Dermis blood vessel endothelial cell (primary cell): ENCODE measurements at regions not wholly inside any gene's neighbourhood (a gene's known extent, or its start where the extent isn't known, plus 50 kb on each side); places are given as distances from the start of the nearest gene placed in this dataset.

ENCODE experiments used
- DNase-seq: peaks from one replicate; pipeline ENCODE4 v3.0.0; 2010

DNA sequence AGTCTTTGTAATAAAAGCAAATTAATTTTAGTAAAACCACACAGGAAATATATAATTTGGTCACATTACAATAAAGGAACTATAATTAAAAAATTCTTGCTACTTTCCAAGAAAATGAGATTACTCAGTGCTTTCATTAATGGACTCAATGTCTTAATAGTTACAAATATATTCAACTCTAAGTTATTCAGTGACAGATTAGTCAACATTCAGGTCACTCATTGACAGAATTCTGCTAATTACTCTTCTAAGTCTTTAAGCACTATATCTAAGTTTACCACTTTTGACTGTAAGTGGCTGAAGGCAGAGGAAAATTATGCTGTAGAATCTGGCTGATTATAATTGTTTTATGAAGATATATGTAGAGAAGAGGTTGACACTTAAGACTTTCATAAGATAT lies 1365.0 kb downstream of the EFNB2 start:
- DNase-seq: no peak

DNA sequence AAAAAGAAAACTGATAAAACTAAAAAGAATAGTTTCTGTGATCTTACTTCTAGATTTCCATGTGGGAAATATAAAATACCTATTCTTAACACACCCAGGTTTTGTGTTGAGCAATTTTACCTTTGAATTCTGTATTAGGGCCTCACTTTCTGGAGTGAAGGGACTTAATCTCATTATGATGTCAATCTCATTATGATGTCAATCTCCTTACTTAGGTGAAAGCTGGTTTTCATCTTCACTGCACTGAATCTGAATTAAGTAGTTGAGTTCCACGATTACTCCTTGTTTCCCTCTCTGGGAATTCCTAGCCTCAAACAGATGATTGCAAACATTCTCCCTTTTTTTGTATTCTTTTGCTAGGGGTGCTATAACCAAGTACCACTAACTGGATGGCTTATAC lies 1367.2 kb downstream of the EFNB2 start:
- no peak for DNase-seq

DNA sequence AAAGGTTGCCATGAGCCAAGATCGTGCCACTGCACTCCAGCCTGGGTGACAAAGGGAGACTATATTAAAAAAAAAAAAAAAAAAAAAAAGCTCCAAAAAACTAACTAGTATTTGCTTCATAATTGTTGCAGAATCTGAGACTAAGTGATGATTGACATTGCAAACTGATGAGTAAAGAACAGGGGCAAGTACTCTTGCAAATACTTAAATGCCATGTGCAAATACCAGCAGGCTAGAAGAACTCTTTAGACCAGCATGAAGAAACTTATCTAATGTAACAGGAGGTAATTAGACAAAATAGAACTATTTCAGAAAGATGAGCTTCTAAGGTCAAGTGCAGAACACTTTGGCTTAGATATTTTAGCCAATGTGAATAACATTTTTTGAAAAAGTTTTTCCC lies 1368.1 kb downstream of the EFNB2 start:
- DNase-seq: no peak

DNA sequence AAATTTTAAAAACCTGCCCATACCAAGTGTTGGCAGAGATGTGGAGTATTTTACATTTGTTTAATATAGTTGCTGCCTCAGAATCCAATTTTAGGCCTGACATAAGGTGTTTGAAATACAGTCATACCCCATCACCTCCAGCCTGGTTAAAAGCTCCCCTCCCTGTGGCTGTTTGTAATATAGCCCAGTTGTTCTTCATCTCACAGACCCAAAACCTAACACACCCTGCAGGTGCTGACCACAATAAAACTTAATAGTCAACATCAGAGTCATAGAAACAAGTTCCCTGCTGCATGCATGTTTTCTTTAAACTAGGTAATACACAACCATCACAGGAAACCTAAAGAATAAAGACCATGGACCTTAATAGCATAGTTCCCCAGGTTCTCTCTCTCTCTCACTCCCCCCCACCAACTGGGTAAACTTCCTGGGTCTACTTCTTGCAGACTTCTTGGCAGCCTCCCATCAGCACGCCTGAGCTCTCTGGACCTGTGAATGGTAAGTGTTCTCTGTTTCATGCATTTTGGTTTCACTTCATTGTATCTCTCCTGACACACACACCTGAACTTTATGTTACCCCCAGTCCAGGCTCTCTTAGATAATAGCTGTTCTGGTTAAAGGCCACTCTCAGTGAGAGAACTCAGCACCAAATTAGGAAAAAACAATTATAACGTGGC lies 1369.9 kb downstream of the EFNB2 start:
- DNase-seq: no peak

DNA sequence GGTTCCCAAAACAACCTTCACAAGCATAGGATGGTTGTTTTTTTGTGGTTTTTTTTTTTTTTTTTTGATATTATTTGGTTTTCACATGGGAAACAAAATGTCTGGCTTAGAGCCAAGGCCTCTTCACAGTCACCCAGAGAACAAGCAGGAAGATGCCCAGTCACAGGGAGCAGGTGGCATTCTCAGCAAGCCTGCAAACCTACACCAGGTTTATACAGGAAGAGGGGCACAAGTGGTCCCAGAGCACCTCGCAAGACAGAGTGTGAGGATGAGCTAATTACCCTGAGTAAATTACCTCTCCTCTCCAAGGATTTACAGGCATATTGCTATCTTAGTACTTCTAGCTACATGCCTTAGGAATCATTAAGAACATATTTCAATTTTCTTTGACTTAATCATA lies 1375.6 kb downstream of the EFNB2 start:
- no peak for DNase-seq

DNA sequence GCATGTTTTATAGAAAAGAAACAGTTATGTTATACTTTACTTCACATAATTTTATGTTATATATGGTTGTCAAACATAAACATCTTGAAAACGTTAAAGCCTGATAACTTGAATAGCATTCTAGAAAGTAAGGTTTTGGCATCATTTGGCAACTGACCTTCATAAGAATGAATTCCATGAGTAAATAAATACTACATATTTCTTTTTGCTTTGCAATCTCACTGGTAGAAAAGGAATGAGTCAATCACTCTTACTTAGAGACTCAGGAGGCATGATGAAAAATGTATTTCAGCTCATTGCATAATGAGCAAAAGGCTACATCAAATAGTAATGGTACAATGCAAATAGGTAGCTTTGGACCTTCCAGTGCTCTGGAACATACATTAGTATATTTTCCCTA lies 1381.9 kb downstream of the EFNB2 start:
- DNase-seq: no peak

DNA sequence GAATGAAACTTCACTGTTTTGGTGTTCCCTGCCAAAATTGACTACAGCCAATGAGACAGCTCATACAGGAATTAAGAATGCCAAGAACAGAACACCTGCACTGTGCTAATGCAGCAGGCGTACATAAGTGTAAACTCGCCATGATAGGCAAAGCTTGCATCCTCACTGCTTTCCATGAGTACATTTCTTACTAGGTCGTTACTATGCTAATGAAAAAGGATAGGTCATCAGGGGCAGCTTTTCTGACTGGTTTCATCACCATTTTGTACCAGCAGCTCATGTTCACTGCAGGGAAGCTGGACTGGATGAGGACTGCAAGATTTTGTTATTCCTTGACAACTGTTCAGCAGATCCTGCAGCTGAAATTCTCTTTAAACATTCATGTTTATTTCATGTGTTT lies 1383.8 kb downstream of the EFNB2 start:
- DNase-seq: no peak

DNA sequence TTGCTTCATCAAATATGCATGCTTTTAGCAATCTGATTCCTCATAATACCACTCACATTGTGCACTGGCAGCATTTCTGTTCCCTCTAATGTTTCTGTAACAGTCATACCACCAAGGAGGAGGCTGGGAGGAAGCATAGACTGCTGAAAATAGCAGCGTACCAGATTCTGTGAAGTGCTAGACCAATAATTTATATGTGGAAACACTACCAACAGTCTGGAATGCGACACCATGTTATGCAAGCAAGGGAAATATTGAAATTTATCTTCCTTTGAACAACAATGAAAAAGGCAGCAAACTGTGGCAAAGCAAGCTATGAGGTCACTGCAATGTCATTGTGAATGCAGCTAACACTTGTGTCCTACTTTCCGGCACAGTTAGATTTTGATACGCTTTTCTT lies 1388.0 kb downstream of the EFNB2 start:
- DNase-seq: peak; percentile 42

DNA sequence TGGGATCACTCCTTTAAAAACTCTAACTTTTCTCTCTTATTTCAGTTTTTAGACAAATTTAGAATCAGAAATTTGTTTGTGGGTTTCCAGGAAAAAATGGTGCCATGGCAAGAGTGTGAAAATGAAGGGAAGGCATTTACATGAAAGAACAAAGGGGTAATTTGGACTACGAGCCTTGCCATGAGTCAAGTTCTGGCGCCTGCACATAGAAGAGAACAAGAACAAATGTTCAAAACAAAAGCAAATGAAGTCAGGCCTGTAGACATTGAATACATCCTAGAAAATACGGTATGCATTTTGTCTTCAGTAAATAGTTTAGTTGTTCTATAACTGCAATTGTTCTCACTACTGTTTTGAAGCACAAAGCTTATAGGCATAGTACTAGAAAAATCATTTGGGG lies 1390.5 kb downstream of the EFNB2 start:
- peak; percentile 60 for DNase-seq

DNA sequence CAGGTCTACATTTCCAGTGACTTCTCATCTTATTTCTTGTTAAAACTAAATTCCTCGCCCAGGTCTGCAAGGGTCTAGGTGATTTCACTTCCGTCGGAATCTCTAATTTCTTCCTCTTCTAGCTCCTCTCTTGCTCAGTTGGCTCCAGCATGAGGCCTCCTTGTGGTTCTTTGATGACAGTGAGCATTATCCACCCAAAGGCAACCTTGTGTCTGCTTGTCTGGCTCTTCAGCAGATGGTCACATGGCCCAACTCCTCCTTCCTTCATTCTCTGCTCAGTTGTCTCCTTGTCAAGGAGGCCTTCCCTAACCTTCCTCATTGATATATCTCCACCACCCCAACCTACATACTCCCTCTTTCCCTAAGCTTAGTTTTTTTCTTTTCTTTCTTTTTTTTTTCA lies 1391.4 kb downstream of the EFNB2 start:
- no peak for DNase-seq

DNA sequence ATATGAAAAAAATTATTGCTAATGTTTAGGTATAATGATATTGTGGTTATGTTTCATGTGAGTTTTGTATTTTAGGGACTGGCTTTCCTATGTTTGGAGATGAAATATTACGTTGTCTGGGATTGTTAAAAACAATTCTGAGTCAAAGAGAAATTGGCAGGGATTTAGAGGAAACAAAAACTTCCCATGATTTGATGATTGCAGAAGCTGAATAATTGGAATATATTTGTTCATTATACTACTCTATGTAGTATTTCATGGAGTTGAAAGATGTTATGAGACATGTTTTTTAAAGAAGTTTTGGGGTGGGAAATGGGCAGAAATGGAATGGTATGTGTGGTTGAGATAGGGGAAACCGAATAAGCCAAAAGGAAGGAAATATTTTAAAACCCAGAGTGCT lies 1392.9 kb downstream of the EFNB2 start:
- no peak for DNase-seq

DNA sequence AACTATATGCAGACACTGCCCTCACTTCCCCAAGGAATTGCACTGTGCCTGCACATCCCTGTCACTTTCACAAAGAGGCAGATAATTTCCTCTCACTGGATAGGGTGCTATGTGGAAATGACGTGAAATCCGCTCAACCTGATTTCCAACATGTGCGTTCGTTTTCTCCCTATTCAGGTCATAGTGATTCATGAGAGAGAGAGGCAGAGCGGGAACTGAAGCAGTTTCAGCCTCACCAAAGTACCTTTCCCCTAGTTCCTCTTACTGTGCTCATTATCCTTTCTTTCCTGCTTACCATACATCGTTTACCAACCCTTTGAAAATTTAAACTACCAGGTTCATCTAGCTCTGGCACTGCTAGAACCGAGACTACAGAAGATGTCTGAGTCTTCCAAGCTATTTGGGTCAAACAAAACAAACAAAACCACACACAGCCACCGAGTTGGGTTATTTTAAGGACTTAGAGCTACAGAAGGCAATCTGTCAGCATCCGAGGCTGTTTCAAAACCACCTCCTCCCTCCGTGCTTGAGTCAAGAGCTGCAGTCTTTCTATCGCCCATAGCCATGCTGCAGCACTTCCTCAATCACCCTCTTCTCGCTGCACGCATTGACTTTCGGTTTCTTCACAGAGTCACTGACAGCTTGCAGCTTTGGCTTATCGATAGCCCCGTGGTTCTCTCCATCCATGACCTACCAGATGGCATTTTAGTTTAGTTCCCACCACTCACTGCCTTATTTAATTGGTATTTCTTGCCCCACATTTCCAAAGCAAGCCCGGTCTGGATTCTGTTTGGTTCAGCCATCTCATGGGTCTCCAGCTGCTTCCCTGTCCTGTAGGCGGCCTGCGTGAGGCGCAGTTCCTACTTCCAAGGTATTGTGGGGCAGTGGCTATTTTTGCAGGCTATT lies 1395.8 kb downstream of the EFNB2 start:
- DNase-seq: no peak

DNA sequence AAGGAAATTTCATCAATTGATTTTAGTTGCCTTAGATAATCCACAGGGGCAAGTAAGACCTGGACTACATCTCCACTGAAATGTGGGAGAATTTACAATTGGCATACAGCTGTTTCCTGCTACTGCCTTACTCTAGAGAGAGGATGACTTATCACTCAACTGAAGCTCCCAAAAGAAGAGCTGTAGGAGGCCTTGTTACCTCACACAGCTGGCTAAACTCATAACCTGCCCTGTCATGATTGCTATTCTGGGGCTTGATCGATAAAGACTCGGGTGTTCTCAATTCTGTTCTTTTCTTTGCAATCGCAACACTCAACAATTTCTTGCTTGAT lies 1396.4 kb downstream of the EFNB2 start:
- no peak for DNase-seq

DNA sequence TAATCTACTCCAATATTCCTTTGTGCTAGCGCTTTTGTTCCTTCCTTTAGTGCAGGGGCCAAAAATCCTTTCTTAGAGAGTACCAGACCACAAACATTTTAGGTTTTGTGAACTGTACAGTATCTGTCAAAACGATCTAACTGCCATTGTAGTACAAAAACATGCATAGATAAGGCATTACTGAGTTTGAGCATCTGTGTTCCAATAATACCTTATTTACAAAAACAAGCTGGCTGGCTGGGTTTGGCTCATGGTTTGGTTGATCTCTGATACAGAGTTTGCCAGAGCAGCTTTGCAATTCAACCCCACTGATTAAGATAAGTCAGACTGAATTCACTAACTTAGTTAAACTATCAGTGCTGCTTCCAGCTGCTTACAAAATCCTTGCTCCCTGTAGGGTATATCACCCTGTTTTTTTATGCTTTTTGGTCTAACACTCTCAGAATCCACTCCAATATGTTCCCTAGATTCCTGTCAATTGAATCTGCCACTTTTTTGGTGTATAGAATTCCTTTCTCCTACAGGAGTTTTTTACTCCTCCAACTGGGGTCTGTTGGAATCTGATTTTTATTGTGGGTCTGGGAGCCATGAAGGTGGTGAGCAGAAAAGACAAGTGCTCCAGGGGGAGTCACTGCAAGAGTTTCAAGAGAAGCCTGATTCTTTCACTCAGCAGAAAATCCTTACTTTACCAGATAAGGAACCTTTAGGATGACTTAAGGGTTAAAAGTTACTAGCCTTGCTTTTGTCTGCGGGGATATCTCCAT lies 1399.4 kb downstream of the EFNB2 start:
- DNase-seq: no peak

DNA sequence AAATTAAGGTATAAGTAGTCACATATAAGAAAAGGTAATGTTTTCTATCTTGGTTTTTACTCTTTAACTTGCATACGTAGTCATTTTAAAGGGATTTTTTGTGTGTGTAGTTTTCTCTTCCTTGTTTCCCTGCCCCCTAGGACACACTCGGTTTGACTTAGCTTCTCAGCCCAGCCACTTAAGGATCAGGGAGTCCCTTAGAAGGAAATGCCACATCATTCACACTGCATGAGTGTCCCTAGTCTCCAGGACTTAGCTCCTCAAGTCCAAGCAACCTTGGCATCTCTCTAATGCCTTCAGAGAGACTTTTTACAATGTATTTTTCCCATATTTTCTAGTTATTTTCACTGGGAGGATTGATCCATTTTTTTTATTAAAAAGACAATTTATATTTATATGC lies 1407.7 kb downstream of the EFNB2 start:
- DNase-seq: no peak

DNA sequence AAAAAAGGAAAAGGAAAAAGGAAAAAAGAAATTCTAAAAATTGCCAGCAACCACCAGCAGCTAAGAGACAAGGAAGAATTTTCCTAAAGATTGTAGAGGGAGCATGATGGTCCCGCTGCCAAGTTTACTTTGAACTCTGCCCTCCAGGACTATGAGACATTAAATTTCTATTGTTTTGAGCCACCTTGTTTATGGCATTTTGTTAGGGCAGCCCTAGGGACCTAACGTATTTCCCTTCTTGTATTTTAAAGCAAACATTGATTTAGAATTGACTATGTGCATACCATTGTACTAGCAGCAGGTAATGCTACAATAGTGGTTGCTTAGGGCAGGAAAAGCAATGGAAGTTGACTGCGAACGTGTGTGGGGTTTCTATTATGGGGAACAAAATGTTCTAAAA lies 1414.2 kb downstream of the EFNB2 start:
- peak; percentile 79 for DNase-seq

DNA sequence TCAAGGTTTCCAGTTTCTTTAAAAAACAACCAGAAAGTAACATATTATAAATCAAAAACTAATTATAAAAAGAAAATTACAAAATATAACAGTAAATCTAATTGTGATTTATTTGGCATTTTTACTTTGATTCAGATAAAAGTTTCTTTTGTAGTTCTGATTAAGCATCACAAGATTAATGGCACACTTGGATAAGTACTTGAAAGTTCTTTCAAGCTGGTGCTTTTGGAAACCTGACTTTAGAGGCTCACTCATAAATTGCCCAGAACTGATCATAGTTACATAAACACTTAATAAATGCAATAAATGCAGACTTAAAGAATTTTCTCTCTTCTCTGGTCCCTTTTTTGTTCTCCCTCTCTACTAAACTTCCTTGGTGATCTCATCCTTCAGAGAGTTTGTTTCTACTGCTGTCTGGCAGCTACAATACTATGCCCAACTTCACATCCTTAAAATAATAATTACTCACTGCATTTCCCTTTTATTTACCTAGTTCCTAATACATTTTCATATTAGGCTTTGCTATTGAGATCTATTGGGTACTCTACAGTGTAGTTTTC lies 1417.0 kb downstream of the EFNB2 start:
- peak; percentile 41 for DNase-seq

DNA sequence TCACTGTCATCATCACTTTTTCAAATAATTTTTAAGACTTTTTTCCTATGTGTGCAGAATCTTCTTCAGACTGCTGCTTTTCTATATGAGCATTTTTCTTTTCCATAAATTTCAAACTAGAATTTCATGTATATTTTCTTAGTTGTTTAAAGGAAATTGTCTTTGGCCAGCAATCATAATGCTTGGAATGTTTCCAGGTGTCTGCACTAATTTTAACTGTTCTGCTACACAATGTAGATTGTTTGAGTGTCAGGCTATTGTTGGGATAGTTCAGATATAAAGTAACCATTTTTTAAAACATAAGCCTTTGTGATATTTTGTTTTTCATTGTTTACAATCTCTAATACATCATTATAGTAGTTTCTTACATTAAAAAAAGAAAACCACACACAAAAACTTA lies 1418.5 kb downstream of the EFNB2 start:
- peak; percentile 83 for DNase-seq

DNA sequence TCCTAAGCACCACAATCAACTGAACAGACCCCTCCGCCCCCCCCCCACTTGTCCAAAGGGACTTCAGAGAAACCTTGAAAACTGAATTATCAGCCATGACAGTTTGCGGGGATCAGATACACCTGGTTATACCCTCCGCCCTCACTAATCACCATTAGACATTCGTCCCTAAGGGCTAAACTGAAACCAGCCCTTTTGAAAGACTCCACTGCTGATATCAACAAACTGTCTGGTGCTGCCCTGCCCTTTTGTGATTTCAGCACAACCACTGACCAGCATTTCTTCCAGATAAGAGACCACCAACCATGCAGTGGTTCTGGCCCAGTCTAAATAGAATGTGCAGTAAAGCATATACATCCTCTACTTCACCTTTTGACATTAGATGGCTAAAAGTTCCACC lies 1422.9 kb downstream of the EFNB2 start:
- no peak for DNase-seq

DNA sequence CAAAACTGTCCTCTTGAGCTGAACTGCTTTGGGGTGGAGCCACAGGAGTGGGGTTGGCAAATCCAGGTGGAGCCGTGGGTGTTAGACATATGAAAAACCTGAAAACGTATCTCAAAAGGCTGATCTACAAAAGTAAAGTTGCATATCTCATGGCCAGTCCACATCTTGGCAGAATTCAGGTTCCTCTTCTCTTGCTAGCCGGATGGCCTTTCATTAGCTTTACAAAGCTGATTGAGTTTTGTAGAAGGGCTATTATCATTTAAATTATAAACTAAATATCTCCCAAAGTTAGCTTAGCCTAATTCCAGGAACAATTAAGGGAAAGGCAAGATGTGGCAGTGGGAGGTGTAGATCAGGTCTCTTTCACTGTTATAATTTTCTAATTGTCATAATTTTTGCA lies 1427.7 kb downstream of the EFNB2 start:
- no peak for DNase-seq

DNA sequence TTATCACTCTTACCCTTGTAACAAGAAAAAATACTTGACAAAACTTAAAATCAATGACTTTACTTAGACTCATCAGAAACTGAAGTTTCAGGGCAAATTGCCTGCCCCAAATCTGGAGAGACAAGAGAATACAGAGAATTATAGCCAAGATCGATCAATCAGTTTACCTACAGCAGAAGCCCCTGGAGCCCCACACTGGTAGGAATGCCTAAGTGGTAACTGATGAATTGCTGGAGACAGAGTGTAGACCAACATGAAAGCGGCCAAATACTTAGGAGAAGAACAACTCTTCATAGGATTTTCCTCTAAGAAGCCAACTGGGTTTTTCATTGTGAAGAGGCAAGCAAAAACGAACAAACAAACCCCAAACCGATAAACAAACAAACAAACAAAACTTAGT lies 1430.0 kb downstream of the EFNB2 start:
- no peak for DNase-seq

DNA sequence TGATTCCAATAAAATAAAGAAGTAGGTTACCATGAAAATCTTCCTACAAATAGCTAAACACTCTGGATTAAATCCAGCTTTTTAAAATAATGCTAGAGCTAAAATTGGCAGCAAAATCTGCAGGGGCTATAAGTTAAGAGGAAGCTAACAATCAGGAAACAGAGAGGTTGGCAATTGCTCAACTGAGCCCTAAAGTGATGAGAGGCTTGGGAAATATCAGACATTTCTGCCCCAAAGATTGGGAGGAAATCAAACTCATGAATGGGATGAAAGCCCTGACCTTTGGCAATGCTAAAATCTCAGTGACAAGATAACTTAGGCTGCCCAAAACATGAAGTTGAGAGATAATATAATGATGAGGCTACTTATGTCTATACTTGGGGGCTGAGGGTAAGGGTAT lies 1437.9 kb downstream of the EFNB2 start:
- no peak for DNase-seq

DNA sequence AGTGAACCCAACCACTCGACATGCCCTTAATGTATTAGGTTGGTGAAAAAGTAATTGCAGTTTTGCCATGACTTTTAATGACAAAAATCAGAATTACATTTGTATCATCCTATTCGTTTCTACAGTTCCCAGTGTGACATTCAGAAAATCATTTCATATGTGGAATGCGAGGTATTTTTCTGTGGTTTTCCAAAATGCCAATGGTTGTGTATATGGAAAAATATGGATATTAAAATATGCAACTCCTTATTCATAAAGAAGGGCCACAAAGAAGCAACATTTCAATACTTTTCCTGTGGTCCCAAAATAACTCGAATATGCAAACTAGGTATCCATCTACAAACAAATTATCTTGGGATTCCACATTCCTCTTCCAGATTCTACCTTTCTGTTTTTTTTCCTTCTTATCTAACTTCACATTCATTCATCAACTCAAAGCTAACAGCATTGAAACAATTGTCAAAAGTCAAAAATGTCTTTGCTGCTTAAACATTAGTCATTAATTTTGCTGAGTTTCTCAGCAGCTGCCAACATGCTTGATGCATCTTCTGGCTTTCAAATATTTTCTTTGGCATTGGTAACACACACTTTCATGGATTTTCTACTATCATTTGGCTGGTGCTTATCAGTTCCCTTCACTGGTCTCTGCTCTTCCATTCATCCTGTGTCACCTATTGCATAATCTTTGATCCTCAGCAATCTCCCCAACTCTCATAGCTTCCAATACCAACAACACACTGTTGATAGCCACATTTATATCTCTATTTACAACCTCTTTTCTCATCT lies 1445.4 kb downstream of the EFNB2 start:
- DNase-seq: peak; percentile 1
